Osteocyte (in vitro differentiated cells): ENCODE measurements at regions not wholly inside any gene's neighbourhood (a gene's known extent, or its start where the extent isn't known, plus 50 kb on each side); places are given as distances from the start of the nearest gene placed in this dataset.
"Not testable (repeated sequence)": the region's sequence is repeated elsewhere in the genome, so short reads cannot be mapped to it uniquely, and the experiment has no call there.

Experiments
- DNase-seq: peaks from one replicate; pipeline ENCODE4 v3.0.0; 2021; ENCODE audit warnings: mixed read lengths; ENCODE audit not compliant: unreplicated experiment; ENCODE audit errors: extremely low spot score
- H3K27ac Mint-ChIP-seq: one replicate; pipeline ENCODE4 v1.8.0; 2021; ENCODE audit warnings: mild to moderate bottlenecking, mixed read lengths; ENCODE audit not compliant: unreplicated experiment
- H3K27me3 Mint-ChIP-seq: one replicate; pipeline ENCODE4 v1.8.0; 2021; ENCODE audit warnings: mixed read lengths; ENCODE audit not compliant: unreplicated experiment
- H3K36me3 Mint-ChIP-seq: one replicate; pipeline ENCODE4 v1.8.0; 2021; ENCODE audit warnings: mixed read lengths; ENCODE audit not compliant: unreplicated experiment
- H3K4me1 Mint-ChIP-seq: one replicate; pipeline ENCODE4 v1.8.0; 2021; ENCODE audit warnings: mixed read lengths; ENCODE audit not compliant: unreplicated experiment
- H3K4me3 Mint-ChIP-seq: one replicate; pipeline ENCODE4 v1.8.0; 2021; ENCODE audit warnings: mild to moderate bottlenecking, moderate library complexity, mixed read lengths; ENCODE audit not compliant: unreplicated experiment
- H3K9me3 Mint-ChIP-seq: one replicate; pipeline ENCODE4 v1.8.0; 2021; ENCODE audit warnings: mixed read lengths; ENCODE audit not compliant: unreplicated experiment
- TF ChIP-seq, protein P1 (sequence below): fragments of 200-600 bp; sonication (generic); IDR thresholded peaks from 2 replicates; pipeline ENCODE4 v1.5.0; 2021; ENCODE audit warnings: antibody characterized with exemption, mild to moderate bottlenecking, moderate library complexity

DNA sequence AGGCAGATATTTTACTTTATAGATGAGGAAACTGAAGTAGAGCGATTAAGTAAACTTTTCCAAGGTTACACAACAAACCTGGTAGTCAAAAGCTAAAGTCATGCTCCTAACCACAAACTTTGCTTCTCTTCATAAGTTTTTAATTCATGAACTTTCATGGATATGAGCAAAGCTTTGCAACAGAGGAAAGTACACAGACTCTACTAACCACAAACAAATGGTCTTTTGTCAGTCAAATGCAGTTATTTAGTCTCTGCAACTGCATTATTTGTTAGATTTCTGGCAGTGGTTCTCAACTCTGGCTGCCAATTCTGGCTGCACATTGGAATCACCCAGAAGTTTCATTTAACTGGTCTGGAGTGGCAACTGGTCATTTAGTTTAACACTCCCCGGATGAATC, 140.6 kb upstream of the TMEM168 start:
- H3K27ac Mint-ChIP-seq = no peak overlapping the region
- no peaks in the 10 kb centered on the region for H3K27me3 Mint-ChIP-seq
- no peaks in the 10 kb centered on the region for H3K4me1 Mint-ChIP-seq
- H3K36me3 Mint-ChIP-seq = peaks cover 9% of the 10 kb centered on the region
- no peak overlapping the region for H3K4me3 Mint-ChIP-seq
- H3K9me3 Mint-ChIP-seq = no peaks in the 10 kb centered on the region
- no peak for DNase-seq
- TF ChIP-seq, protein P1, sequence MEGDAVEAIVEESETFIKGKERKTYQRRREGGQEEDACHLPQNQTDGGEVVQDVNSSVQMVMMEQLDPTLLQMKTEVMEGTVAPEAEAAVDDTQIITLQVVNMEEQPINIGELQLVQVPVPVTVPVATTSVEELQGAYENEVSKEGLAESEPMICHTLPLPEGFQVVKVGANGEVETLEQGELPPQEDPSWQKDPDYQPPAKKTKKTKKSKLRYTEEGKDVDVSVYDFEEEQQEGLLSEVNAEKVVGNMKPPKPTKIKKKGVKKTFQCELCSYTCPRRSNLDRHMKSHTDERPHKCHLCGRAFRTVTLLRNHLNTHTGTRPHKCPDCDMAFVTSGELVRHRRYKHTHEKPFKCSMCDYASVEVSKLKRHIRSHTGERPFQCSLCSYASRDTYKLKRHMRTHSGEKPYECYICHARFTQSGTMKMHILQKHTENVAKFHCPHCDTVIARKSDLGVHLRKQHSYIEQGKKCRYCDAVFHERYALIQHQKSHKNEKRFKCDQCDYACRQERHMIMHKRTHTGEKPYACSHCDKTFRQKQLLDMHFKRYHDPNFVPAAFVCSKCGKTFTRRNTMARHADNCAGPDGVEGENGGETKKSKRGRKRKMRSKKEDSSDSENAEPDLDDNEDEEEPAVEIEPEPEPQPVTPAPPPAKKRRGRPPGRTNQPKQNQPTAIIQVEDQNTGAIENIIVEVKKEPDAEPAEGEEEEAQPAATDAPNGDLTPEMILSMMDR = no peak

DNA sequence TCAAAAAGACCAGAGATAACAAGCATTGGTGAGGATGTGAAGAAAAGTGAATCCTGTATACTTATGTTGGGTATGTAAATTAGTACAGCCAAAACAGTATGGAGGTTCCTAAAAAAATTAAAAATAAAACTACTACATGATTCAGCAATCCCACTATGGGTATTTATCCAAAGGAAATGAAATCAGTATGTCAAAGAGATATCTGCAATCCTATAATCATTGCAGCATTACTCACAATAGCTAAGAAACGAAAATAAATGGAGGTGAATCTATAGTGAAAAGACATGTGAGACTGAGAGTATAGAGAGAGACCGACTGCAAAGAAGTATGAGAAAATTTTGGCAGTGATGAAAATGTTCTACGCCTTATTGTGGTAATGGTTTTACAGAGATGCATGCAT, 139.2 kb upstream of the TMEM168 start:
- TF ChIP-seq, protein P1 = no peak
- no peak for DNase-seq
- H3K27me3 Mint-ChIP-seq = no peaks in the 10 kb centered on the region
- no peak overlapping the region for H3K4me3 Mint-ChIP-seq
- no peaks in the 10 kb centered on the region for H3K9me3 Mint-ChIP-seq
- H3K4me1 Mint-ChIP-seq = no peaks in the 10 kb centered on the region
- no peak overlapping the region for H3K27ac Mint-ChIP-seq
- H3K36me3 Mint-ChIP-seq = peaks cover 7% of the 10 kb centered on the region

DNA sequence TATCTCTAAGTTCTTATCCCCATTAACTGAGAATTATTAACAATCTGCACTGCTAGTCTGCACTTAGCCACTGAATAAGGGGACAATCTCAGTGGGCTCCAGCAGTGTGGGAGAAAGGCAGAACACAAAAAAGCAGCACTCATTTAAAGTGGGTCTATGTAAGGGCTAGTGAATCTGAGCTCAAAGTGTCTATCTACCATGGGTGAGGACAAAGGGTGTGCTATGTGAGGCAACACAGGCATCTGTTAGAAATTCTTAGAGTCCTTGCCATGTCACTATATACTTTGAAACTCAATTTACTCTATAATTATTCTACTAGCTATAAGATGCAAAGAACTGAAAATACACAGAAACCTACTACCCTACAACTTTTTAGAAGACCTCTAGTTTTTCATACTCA, 135.8 kb upstream of the TMEM168 start:
- TF ChIP-seq, protein P1 = no peak
- H3K4me3 Mint-ChIP-seq = no peak overlapping the region
- peaks cover under 1% of the 10 kb centered on the region for H3K36me3 Mint-ChIP-seq
- no peak overlapping the region for H3K27ac Mint-ChIP-seq
- H3K27me3 Mint-ChIP-seq = no peaks in the 10 kb centered on the region
- no peaks in the 10 kb centered on the region for H3K9me3 Mint-ChIP-seq
- H3K4me1 Mint-ChIP-seq = no peaks in the 10 kb centered on the region
- DNase-seq = no peak

DNA sequence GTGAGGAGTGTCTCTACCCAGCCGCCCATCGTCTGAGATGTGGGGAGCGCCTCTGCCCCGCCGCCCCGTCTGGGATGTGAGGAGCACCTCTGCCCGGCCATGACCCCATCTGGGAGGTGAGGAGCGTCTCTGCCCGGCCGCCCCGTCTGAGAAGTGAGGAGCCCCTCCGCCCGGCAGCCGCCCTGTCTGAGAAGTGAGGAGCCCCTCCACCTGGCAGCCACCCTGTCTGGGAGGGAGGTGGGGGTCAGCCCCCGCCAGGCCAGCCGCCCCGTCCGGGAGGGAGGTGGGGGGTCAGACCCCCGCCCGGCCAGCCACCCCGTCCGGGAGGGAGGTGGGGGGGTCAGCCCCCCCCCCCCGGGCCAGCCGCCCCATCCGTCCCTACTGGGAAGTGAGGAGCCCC, 132.4 kb upstream of the TMEM168 start:
- not testable (repeated sequence) for H3K9me3 Mint-ChIP-seq, H3K27me3 Mint-ChIP-seq, H3K36me3 Mint-ChIP-seq, H3K4me1 Mint-ChIP-seq, H3K27ac Mint-ChIP-seq, DNase-seq, H3K4me3 Mint-ChIP-seq

DNA sequence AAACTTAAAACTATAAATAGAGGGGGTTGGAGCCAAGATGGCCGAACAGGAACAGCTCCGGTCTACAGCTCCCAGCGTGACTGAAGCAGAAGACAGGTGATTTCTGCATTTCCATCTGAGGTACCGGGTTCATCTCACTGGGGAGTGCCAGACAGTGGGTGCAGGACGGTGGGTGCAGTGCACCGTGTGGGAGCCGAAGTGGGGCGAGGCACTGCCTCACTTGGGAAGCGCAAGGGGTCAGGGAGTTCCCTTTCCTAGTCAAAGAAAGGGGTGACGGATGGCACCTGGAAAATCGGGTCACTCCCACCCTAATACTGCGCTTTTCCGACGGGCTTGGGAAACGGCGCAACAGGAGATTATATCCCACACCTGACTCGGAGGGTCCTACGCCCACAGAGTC, 126.2 kb upstream of the TMEM168 start:
- H3K4me3 Mint-ChIP-seq, H3K27ac Mint-ChIP-seq, H3K9me3 Mint-ChIP-seq, H3K27me3 Mint-ChIP-seq, H3K4me1 Mint-ChIP-seq, DNase-seq: not testable (repeated sequence)
- peaks cover 18% of the 10 kb centered on the region for H3K36me3 Mint-ChIP-seq

DNA sequence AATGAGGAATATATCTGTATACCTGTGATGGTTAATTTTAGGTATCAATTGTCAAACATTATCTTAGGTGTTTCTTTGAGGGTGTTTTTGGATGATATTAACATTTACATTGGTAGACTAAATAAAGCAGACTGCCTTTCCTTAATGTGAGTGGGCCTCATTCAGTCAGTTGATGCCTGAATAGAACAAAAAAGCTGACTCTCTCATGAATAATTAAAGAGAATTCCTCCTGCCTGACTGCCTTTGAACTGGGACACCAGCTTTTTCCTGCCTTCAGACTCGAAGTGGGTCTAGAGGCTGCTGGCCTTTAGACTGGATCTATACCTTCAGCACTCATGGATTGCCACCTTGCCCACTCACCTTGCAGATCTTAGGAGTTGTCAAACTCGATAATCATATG, 117.9 kb upstream of the TMEM168 start:
- H3K36me3 Mint-ChIP-seq = peaks cover 24% of the 10 kb centered on the region
- DNase-seq = no peak
- peaks cover 15% of the 10 kb centered on the region for H3K9me3 Mint-ChIP-seq
- no peak overlapping the region for H3K27ac Mint-ChIP-seq
- no peak overlapping the region for H3K4me3 Mint-ChIP-seq
- TF ChIP-seq, protein P1 = no peak
- no peaks in the 10 kb centered on the region for H3K4me1 Mint-ChIP-seq
- no peaks in the 10 kb centered on the region for H3K27me3 Mint-ChIP-seq
